A673 (cell line): ENCODE measurements at regions not wholly inside any gene's neighbourhood (a gene's known extent, or its start where the extent isn't known, plus 50 kb on each side); places are given as distances from the start of the nearest gene placed in this dataset.

ENCODE experiments used
- CTCF ChIP-seq: fragments of 300-800, 200-600 bp; sonication (generic); conservative IDR thresholded peaks from 2 replicates; pipeline ENCODE4 v1.5.1; 2017; ENCODE audit warnings: low read depth, mild to moderate bottlenecking, antibody characterized with exemption, low read length, moderate library complexity, mixed read lengths
- EZH2 ChIP-seq: fragments of 200-600 bp; sonication (generic); IDR thresholded peaks from 2 replicates; pipeline ENCODE4 v1.6.1; 2017; ENCODE audit warnings: borderline replicate concordance, low read depth, mild to moderate bottlenecking, mixed read lengths, antibody characterized with exemption, low read length; ENCODE audit not compliant: poor library complexity, severe bottlenecking

GRCh38 chr11:109756521-109756920 is 334.5 kb downstream of the C11orf87 start:
- no peak for TF ChIP-seq CTCF
- TF ChIP-seq EZH2 = no peak
